HS-27A (cell line): ENCODE measurements at regions not wholly inside any gene's neighbourhood (a gene's known extent, or its start where the extent isn't known, plus 50 kb on each side); places are given as distances from the start of the nearest gene placed in this dataset.

Source experiments
- DNase-seq: peaks from one replicate; pipeline ENCODE4 v3.0.0-alpha.2; 2012; ENCODE audit warnings: low read depth, missing footprints

DNA sequence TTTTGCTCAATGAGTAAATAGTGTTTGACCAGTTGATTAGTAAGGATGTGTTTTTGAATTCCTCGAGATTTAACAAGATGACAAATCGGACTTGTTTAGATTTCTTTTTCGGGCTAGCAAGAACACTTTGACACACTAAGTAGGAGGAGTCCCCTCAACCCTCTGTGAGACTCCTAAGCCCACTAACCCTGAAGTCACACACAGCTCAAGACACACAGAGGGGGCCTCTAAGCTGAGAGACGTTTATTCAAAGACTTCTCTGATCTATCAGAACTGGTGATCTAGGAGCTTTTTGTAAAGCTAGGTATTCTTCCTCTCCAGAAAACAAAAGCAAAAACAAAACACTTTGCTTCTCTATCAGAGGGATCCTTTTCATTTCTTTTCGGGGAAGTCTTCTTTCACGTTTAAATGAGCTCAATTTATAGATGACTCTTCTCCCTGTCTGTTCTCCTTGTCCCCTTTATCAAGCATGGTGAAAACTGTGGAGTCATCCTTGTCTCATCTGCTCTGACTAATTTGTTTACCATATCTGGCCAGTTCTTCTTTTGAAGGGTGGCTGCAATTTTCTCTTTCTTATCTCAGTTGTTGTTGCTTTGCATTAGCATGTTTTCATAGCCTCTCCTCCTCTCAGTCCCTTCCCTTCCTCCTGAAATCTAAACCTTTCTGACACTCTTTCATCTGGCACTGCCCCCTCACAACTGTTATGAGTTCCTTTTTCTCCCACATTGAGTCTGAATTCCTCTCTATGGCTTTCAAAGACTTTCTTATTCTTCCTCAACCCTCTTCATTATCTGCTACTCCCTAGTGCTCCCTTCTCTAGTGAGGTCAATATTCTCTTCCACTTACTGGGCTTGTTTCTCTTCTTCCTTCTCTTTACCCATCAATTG is 68.5 kb upstream of the RAI14 start:
- DNase-seq, result no peak

DNA sequence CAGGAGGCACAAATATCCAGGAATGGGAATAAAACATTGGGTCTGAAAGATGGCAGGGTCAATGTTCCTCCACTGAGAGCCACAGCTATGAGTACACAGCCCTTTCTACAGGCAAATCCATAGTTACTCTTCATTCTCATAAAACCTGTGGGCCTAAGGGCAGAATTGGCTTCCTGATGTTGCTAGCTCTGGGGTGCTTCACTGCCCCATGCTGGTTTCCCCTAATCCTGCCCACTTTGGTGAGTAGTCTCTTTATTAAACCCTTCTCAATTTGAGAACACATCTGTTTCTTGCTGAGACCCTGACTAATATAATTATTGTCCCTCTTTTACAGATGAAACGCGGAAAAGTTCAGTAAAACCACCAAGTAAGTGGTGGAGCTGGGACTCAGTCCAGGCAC is 66.3 kb upstream of the RAI14 start:
- DNase-seq, result no peak

DNA sequence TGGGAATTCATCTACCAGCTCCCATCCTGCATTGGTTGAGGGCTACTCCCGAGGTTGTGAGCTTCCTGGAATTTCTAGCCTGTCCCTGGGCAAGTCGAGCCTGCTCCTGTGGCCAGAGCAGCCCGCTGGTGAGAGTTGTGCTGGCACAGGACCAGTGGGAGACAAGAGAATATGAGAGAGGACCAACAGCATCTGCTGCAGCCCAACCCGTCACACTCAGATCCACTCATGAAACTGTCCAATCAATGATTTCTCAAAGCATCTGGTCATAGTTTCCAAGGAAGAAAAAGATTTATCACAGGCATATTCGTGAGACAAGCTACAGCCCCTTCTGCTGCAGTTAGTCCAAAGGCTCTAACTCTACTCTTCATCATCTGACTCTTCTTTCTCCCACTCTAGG is 64.4 kb upstream of the RAI14 start:
- no peak for DNase-seq

DNA sequence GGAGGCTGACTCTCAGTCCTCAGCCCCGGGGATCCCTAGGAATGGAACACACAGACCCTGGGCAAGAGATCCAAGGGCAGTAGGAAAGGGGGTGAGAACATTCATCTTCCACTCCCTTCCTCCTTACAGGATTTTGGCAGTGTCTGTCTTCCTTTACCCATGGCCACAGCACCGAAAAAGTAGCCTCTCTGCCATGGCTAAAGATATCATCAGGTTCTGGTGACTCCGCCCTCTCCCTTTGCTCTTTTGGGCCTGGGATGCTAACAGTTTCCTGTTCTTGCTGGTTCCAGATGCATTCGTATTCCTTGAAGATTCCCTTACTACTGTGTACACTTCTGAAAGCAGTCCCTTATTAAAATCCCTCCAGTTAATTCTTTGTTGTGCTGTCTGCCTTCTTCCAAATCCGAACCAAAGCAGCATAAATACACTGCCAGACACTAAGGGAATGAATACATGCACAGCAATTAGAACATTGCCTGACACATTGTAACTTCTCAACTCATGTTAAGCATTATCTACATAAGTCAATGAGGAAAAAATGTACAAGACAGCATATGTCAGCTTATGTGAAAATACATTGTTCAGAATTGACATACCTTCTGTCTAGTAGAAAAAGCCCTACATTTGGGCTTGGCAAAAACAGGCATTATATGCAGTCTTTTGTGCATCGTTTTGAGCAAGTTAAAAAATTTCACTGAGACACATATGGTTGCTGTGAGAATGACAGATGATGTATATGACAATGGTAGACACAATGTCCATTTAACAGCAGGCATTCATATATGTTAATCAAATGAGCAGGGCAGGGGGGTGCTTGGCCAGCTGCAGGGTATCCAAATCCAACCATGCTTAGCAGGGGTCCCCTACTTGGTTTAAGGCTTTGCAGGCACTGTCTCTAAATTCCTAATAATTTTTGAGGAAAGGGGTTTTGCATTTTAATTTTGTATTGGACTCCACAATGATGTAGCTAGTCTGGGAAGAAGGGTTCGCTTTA is 58.8 kb upstream of the RAI14 start:
- DNase-seq, result no peak

DNA sequence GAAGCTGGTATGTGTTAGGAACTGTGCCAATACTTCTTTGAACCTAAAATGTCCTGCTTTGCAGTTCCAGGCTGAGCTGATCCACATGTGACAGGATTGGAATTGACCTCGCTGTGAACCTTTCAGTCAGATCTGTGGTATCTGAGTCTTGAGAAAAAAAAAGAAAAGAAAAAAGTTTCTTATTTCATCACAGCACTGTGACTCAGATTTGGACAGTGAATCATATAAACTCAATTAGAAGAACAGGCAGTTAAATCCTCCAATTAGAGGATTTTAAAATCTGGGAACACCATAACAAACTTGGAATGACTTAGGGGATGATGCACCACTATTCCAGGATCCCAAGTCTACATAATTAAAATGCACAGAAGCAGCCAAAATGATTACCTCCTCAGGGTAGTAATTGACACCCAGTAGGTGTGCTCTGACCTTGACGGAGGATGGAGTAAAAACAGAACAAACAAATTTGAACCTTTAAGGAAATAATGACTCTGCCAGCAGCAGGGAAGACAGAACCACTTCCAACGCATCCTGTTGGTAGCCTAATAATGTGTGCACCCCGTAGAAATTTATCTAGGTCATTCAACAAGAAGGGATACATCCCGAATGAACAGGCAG is 57.8 kb upstream of the RAI14 start:
- peak; percentile 55 for DNase-seq

DNA sequence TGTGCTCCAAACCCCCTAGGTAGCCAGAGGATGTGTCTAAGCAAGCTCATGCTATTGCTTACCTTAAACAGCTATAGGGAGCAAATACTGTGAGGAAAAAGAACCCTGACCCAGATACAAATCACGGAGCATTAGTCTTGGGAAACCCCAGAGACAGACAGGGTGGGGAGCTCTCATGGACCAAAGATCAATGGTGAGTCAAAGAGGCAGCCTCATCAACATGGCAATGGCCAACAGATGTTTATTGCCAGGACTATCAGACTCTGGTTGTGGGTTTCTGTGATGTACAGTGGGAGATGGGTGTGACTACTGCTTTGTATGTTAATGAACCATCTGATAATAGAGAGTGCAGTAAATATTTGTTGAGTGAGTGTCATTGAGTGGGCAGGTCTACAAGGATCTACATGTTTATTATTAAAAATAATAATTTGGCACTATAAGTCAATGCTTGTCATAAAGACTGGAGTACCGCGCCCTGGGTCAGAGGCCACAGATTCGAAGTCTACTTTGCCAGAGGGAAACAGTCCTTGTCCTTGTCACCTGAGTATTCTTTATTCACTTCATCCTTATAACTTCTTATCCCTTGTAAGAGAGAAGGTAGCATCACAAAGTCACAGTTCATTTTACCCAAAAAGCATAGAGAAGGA is 56.5 kb upstream of the RAI14 start:
- no peak for DNase-seq

DNA sequence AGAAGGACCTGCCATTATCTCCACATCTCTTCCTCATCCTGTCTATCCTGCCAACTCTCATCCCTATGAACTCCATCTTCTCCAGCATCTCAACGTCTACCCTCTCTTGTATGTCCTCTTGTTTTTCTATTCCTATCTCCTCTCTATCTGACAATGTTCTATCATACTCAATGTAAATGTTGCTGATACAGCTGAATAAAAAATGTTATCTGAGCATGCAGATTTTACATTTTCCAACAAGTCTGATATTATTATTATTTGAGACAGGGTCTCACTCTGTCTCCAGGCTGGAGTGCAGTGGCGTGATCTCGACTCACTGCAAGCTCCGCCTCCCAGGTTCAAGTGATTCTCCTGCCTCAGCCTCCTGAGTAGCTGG is 56.0 kb upstream of the RAI14 start:
- no peak for DNase-seq

DNA sequence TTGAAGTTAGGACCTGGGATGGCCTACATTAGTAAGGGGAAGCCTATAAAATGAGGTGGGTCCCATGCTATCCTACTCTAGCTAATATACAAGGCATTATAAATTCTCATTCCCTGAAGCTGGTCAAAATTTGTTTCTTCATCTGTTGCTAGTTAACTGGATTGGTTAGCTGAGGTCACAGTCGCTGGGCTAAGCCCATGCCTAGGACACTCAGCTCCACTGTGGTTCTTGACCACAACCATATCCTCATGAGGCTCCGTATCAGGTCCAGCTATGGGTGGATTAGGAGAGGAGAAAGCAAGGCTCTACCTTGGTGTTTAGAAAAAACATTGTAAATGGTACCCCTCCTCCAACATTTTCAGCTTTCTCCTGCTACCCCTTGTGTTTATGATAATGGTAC is 52.8 kb upstream of the RAI14 start:
- no peak for DNase-seq

DNA sequence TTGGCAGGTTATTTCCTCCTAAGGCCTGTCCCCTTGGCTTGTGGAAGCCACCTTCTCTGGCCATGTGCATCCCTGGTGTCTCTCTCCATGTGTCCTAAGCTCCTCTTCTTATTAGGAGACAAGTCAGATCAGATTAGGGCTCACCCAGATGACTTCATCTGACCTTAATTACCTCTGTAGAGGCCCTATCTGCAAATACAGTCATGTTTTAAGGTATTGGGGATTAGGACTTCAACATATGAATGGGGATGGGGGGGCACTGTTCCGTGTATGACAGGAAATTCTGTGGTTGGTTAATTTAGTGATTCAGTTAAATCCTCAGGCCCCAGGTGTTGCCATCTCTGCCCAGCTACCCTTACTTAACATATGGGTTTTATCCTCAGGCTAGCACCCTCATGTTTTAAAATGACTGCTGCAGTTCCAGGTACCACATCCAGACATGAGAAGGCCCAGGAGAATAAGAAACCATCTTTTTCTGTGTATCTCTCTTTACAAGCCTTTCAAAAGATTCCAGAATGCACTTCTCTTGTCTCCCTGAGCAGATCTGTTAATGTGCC is 51.9 kb upstream of the RAI14 start:
- DNase-seq, result no peak

DNA sequence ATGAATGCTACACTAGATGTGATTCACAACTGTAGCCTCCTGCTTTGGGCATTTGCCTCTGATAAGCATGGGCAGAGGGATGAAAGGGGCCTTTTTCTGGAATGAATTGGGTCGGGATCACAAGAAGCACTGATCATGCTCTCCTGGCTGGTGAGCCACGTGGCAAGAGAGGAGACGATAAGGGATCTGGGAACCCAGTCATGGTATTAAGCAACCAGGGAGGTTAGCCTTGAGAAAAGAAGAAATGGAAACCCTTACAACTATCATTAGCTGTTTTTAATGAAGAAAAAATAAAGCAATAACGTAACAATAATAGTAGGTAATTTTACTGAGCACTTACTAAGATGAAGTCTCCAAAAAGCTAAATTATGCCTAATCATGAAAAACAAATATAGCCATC is 50.0 kb upstream of the RAI14 start:
- DNase-seq, result no peak
